Fibroblast of gingiva (primary cell): ENCODE measurements at regions not wholly inside any gene's neighbourhood (a gene's known extent, or its start where the extent isn't known, plus 50 kb on each side); places are given as distances from the start of the nearest gene placed in this dataset.
"Not testable (repeated sequence)": the region's sequence is repeated elsewhere in the genome, so short reads cannot be mapped to it uniquely, and the experiment has no call there.

Source experiments
- DNase-seq: peaks from one replicate; pipeline ENCODE4 v3.0.0-alpha.2; 2011; ENCODE audit warnings: low read depth

GRCh38 chr2:175872721-175873120, 129.3 kb downstream of the LNPK start:
- DNase-seq = no peak

- DNase-seq = no peak
Measured at GRCh38 chr2:175872005-175872348, 130.1 kb downstream of the LNPK start.

DNA sequence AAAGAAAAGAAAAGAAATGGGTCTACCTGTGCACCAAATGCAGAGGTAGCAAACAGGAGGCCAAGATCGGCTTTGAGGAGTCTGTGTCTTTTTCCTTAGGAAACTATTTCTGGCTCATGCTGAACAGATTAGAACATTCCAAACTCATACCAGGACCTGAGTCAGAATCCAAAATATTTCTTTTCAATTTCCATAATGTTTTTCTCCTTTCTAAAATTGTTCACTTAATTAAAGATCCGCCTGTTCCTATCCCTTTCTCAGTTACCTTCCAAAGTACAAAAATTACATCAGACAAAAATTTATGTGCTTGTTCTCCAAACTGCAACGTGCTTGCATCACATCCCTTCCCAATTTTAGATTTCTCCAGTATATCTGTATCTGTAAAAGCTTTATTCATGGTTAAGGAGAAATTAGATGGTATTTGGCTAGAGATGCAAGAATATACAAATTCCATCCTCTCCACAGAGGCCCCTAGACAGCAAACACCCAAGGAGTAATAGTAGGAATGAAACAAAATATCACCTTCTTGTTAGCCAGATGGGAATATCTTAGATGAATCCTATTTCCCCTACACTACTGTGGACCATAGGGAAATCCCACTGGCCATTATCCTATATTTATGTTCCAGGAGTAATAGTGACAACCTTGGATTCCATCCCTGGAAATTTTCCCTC, 130.6 kb downstream of the LNPK start:
- no peak for DNase-seq

DNA sequence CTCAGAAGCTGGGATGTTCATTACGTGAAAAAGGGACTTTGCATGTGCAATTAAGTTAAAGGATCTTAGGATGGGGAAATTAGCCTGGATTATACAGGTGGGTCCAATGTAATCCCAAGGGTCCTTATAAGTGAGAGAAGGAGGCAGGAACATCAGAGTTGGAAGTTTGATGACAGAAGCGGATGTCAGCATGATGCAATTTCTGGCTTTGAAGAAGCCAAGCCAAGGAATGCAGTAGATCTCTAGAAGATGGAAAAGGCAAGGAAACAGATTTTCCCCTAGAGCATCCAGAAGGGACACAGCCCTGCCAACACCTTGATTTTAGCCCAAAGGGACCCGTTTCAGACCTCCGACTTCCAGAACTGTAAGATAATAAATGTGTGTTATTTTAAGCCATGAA, 136.4 kb downstream of the LNPK start:
- no peak for DNase-seq

DNA sequence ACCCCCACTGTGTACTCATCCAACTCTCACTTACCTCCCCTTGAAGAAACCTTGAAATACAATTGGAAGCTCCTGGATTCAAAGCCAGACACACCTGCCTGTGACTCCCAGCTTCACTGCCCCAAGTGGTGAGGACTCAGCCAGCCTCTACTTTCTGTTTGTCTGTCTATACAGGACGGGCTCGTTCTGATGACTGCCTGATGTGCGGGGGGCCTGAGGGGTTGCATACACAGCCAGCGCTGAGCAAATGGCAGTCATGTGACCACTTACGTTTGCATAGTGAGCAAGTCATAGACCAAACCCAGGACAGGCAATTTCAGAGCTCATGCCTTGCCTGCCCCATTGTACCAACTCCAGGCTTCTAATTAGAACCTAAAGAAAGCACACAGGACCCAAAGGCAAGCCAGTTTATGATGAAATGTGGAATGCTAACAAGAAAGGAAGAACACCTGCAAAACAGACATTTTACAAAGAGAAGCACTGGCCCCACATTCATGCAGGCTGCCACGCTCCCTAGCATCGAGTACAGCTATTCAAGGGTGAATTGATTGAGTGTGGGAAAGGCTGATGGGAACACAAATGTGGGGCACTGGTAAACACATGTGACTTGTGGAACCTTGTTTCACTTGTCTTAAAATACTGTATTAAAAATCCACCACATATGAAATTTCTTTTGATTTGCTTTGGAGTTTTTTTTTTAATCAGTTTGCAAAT, 137.8 kb downstream of the LNPK start:
- DNase-seq = no peak

GRCh38 chr2:175861958-175862357, 140.1 kb downstream of the LNPK start:
- no peak for DNase-seq

DNA sequence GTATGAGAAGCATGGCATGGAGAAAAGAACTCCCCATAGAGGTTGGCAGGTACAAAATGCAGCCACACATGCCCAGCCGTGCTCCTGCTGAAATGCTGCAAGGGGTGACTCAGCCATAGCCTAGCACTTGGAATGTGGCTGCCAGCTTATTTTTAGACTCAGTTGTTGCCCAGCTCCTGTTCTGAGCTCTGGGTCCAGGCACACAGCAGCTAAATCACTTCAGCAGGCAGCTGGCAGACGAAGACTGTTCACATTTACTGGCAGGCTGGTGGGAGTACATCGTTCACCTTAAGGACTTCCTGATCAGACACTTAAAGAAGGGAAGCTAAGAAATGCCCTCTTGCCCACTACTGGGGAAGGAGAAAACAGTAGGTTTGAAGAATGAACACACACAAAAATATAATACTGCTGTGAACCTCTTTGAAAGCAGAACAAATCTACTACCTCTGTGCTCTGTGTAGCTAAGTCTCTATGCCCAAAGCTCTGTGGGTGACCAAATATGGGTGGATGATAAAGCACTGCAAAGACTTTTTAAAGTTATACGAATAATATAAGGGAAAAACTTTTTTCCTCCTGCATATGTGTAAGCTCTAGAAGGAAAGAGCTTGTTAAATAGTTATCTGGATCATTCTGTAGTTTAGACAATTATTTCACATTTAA, 146.1 kb downstream of the LNPK start:
- DNase-seq = peak; percentile 42

DNA sequence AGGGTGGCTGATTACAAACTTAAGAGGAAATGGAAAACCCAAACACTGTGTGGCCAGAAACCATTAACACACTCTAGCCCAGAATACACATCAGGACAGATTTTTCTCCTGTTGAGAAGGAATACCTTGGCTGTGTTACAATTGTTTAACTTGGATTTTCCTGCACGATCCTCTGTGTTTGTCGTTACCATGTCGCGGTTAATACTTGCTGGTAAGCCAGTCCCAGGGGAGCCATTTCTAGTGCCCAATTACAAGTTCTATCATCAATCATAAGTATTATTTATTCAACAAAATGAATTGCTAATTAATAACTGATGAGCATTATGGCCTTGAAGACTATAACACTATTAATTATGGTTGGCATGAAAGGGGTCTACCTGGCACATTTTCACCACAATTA, 146.8 kb downstream of the LNPK start:
- no peak for DNase-seq

DNA sequence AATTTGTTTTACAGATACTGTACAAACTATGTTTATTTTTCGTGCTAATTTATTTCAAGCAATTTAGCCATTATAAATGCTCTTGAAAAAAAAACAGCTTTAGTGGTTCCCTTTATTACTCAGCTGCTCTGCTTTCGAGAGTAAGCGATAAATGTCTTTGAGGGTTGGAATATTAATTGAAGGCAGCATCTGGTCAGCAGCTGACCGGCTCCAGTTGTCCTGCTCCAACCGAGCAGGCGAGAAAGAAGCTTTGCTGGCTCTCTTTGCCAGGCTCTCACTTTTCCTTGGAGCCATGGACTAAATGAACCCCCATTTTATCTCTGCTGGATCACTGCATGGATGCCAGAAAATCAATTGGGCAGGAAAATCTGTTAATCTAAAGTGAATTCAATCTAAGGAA, 147.4 kb downstream of the LNPK start:
- DNase-seq = no peak

DNA sequence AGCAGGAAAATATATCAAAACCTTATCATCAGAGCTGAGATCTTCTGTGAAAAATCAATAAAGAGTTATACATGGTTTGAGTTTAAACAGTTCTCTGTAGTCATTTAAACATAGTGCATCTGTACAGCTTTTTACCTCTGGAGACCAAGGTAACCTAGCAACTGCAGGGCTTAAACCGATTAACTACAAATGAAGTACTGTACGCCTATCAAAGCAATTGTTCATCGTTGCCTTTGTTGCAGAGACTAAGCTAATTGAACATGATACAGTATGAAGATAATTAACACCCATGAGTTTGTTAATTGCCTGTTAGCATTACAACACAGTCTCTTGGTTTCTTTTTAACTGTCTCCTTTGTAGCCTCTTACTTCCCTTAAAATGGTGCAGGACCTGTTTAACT, 147.9 kb downstream of the LNPK start:
- no peak for DNase-seq

GRCh38 chr2:175853616-175853890, 148.5 kb downstream of the LNPK start:
- no peak for DNase-seq

DNA sequence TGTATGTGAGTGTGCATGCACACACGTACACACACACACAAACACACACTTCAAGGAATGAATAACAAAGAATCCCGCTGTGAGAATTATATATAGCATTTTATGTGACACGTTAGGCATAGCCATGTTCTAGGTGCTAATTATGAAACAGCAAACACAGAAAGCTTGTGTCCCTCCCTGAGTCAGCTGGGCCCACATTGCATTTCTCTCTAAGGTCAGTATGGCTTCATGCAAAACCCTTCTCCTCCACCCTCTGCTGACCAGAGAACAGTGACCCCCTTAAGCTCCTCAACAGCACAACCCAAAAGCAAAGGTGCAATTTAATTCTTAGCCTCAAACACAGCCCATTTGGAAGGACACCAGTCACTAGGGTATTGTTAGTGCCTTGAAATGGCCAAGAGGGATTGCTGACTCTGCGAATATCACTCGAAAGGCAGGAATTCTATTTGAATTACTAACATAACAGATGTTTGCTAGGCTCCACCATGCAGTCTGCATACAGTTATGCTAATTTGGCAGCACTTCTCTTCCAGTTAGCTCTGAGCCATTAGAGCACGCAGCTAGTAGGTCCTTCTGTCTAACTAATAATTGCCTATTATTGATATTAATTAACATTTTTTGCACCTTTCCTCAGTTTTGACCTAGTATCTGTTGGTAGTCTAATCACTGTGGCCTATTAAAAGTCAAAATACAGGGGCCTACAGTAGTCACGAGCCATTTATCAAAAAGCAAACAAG, 149.0 kb downstream of the LNPK start:
- no peak for DNase-seq

GRCh38 chr2:175847128-175847527, 154.9 kb downstream of the LNPK start:
- peak; percentile 58 for DNase-seq

- no peak for DNase-seq
Measured at GRCh38 chr2:175844169-175844568, 157.9 kb downstream of the LNPK start.

DNA sequence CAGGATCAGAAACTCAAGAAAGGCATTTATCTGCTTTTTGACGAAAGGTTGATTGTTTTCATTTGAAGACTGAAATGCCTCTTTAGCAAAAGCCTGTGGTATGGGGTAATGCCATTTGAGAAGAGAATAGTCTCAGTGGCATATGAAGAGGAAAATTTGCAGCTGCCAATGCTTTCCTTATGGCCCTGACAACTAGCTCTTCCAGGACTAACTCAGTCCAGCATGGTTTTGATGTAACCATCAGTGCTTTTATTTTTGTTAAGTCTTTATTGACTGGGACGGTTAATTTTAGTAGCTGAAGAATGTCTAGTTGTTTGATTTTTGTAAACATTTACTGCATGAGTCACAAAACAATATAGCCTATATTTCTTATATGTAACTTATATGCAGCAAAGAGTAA, 158.4 kb downstream of the LNPK start:
- peak; percentile 16 for DNase-seq

GRCh38 chr2:175842996-175843395, 159.1 kb downstream of the LNPK start:
- peak; percentile 18 for DNase-seq

DNA sequence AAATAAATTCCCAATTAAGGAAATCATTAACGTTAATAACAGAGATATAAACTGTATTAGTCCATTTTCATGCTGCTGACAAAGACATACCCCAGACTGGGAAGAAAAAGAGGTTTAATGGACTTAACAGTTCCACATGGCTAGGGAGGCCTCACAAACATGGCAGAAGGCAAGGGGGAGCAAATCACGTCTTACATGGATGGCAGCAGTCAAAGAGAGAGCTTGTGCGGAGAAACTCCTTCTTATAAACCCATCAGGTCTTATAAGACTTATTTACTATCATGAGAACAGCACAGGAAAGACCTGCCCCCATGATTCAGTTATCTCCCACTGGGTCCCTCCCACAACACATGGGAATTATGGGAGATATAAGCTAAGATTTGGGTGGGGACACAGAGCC, 161.3 kb downstream of the LNPK start:
- DNase-seq = not testable (repeated sequence)

GRCh38 chr2:175840256-175840655, 161.8 kb downstream of the LNPK start:
- peak; percentile 59 for DNase-seq

GRCh38 chr2:175838979-175839378, 163.1 kb downstream of the LNPK start:
- DNase-seq = no peak

GRCh38 chr2:175837046-175837445, 165.0 kb downstream of the LNPK start:
- DNase-seq = peak; percentile 83

GRCh38 chr2:175836361-175836760, 165.7 kb downstream of the LNPK start:
- DNase-seq = peak; percentile 85

GRCh38 chr2:175834477-175834876, 167.6 kb downstream of the LNPK start:
- no peak for DNase-seq

- peak; percentile 71 for DNase-seq
Measured at GRCh38 chr2:175832866-175833265, 169.2 kb downstream of the LNPK start.
